ENCODE measurements at regions not wholly inside any gene's neighbourhood (a gene's known extent, or its start where the extent isn't known, plus 50 kb on each side); places are given as distances from the start of the nearest gene placed in this dataset.

- no peak overlapping the region for H3K27ac Mint-ChIP-seq (ENCODE audit: unreplicated experiment)
- peaks cover 6% of the 10 kb centered on the region for H3K4me1 Mint-ChIP-seq (ENCODE audit: low read depth)
- no peak for DNase-seq (ENCODE audit: low spot score)
- H3K9me3 Mint-ChIP-seq (ENCODE audit: low read depth), result no peaks in the 10 kb centered on the region
- H3K27me3 Mint-ChIP-seq (ENCODE audit: low read depth), result no peaks in the 10 kb centered on the region
- no peak overlapping the region for H3K4me3 Mint-ChIP-seq (ENCODE audit: unreplicated experiment)
- TF ChIP-seq, protein P1, sequence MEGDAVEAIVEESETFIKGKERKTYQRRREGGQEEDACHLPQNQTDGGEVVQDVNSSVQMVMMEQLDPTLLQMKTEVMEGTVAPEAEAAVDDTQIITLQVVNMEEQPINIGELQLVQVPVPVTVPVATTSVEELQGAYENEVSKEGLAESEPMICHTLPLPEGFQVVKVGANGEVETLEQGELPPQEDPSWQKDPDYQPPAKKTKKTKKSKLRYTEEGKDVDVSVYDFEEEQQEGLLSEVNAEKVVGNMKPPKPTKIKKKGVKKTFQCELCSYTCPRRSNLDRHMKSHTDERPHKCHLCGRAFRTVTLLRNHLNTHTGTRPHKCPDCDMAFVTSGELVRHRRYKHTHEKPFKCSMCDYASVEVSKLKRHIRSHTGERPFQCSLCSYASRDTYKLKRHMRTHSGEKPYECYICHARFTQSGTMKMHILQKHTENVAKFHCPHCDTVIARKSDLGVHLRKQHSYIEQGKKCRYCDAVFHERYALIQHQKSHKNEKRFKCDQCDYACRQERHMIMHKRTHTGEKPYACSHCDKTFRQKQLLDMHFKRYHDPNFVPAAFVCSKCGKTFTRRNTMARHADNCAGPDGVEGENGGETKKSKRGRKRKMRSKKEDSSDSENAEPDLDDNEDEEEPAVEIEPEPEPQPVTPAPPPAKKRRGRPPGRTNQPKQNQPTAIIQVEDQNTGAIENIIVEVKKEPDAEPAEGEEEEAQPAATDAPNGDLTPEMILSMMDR (IDR thresholded peaks at IDR 0.05), result no peak
- peaks cover 27% of the 10 kb centered on the region for H3K36me3 Mint-ChIP-seq (ENCODE audit: low read depth)
Measured at GRCh38 chr2:120966510-120967254, 231.0 kb downstream of the GLI2 start.

DNA sequence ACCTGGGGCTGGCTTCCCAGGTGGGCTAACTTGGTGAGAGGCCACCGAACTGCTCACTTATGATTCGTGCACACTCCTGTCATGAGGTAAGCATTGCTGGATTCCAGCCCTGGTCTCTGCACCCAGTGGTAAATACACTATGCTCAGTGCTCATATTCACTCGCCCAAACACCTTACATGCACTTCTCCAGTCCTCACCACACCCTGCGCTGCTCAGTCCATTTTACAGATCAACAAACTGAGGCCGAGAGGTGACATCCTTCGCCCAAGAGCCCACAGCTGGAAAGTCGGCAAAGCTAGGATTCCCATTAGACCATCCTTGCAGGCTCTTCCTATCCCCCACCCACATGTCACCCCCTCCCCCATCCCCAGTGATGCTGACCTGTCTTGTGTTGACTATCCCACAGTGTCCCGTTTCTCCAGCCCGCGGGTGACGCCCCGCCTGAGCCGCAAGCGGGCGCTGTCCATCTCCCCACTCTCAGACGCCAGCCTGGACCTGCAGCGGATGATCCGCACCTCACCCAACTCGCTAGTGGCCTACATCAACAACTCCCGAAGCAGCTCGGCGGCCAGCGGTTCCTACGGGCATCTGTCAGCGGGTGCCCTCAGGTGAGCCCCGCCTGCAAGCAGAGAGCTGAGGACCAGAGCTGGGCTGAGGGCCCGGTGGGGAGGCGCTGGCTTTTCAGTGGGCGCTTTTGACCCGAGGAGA is 232.8 kb downstream of the GLI2 start:
- Mint-ChIP-seq H3K27ac (ENCODE audit: unreplicated experiment) (no peak overlapping the region), H3K27me3 (ENCODE audit: low read depth) (no peaks in the 10 kb centered on the region), H3K4me1 (ENCODE audit: low read depth) (peaks cover 6% of the 10 kb centered on the region), H3K4me3 (ENCODE audit: unreplicated experiment) (no peak overlapping the region), H3K9me3 (ENCODE audit: low read depth) (no peaks in the 10 kb centered on the region), H3K36me3 (ENCODE audit: low read depth) (peaks cover 35% of the 10 kb centered on the region)
- no peak for DNase-seq (ENCODE audit: low spot score)
- TF ChIP-seq, protein P1 (IDR thresholded peaks at IDR 0.05), result no peak

DNA sequence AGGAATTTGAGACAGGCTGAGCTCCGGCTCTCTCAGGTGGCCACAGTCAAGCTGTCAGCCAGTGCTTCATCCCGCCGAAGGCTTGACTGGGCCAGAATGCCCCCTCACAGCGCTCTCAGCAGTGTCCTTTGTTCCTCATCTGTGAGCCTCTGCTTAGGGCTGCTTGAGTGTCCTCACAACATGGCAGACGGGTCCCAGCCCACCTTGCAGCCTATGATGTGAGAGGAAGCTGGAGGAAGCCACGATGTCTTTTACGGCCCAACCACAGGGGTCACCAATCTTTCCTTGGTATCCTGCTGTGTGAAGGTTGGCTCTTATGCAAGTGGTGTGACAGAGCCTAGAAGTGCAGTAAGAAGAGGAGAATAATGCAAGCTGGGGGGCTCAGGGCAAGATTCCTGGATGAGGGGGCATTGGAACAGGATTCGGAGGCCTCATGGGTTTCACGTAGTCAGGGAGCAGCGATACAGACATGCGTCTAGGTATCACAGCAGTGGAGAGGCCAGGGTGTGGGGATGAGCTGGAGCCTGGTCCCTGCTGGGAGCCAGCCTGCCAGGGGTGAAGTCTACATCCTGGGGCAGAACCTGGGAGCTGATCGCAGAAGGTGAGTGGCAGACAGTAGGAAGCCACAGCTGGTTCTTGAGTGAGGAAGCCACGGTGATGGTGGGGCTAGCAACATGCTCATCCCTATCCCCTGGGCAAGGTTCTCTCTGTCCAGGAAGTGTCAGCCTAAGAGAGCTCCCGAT is 234.1 kb downstream of the GLI2 start:
- Mint-ChIP-seq H3K4me3 (ENCODE audit: unreplicated experiment) (no peak overlapping the region), H3K4me1 (ENCODE audit: low read depth) (no peaks in the 10 kb centered on the region), H3K36me3 (ENCODE audit: low read depth) (peaks cover 41% of the 10 kb centered on the region), H3K9me3 (ENCODE audit: low read depth) (no peaks in the 10 kb centered on the region), H3K27me3 (ENCODE audit: low read depth) (no peaks in the 10 kb centered on the region), H3K27ac (ENCODE audit: unreplicated experiment) (no peak overlapping the region)
- TF ChIP-seq, protein P1 (IDR thresholded peaks at IDR 0.05), result no peak
- no peak for DNase-seq (ENCODE audit: low spot score)

DNA sequence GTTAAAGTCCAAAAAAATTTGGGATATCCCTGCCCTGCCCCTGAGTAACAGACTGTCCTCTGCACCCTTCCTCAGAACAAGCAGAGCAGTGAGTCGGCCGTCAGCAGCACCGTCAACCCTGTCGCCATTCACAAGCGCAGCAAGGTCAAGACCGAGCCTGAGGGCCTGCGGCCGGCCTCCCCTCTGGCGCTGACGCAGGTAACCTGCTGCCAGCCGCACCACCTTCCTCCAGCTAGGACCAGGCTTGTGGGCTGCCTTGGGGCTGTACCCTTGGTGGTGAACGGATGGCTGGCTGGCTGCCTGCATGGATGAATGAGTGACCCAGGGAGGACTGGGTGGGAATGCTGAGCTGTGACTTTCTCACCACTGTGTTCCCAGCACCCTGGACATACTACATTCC is 236.2 kb downstream of the GLI2 start:
- Mint-ChIP-seq H3K27me3 (ENCODE audit: low read depth) (no peaks in the 10 kb centered on the region), H3K36me3 (ENCODE audit: low read depth) (peaks cover 47% of the 10 kb centered on the region), H3K4me3 (ENCODE audit: unreplicated experiment) (no peak overlapping the region), H3K4me1 (ENCODE audit: low read depth) (no peaks in the 10 kb centered on the region), H3K27ac (ENCODE audit: unreplicated experiment) (no peak overlapping the region), H3K9me3 (ENCODE audit: low read depth) (no peaks in the 10 kb centered on the region)
- TF ChIP-seq, protein P1 (IDR thresholded peaks at IDR 0.05), result no peak
- DNase-seq (ENCODE audit: low spot score), result no peak

DNA sequence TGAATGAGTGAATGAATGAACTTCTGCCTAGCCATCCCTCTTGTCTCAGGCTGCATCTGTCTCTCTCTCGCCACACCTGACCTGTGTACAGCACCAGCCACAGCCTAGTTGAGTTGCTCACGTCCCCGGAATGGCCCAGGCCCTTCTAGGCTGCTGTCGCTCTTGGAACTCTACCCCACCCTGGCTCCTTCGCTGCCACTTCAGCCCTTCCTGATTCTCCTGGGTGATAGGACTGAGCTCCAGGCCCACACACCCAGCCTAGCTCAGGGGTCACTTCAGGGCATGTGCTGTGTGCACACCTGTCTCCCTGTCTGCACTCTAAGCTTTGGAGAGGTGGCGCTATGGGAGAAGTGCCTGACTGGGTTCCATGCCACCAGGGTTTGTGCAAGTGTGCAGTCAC is 236.6 kb downstream of the GLI2 start:
- TF ChIP-seq, protein P1 (IDR thresholded peaks at IDR 0.05), result no peak
- Mint-ChIP-seq H3K9me3 (ENCODE audit: low read depth) (no peaks in the 10 kb centered on the region), H3K4me3 (ENCODE audit: unreplicated experiment) (no peak overlapping the region), H3K27ac (ENCODE audit: unreplicated experiment) (no peak overlapping the region), H3K36me3 (ENCODE audit: low read depth) (peaks cover 47% of the 10 kb centered on the region), H3K27me3 (ENCODE audit: low read depth) (no peaks in the 10 kb centered on the region), H3K4me1 (ENCODE audit: low read depth) (no peaks in the 10 kb centered on the region)
- no peak for DNase-seq (ENCODE audit: low spot score)
